ENCODE measurements at regions not wholly inside any gene's neighbourhood (a gene's known extent, or its start where the extent isn't known, plus 50 kb on each side); places are given as distances from the start of the nearest gene placed in this dataset.

DNA sequence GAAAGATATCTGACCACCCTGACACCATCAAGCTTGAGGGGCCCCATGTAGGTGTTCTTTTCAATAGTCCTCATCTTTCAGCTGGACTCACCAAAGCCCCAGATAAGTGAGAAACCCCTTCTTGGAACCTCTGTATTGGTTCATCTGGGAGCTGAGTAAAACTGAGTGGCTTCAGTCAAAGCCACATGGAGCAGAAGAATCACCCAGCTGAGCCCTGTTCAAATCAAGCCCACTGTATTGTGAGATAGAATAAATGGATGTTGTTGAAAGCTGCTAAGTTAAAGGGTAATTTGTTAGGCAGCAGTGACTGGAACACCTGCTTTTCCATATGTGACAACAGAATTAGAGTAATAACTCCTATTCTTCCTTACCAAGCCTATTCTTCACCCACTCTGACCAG is 64.8 kb upstream of the SDK1 start:
- TF ChIP-seq CTCF (conservative IDR thresholded peaks at IDR 0.05; ENCODE audit: control insufficient read depth, insufficient read depth, low read depth, low read length) = no peak
- H3K4me3 ChIP-seq (ENCODE audit: control insufficient read depth, low read depth, low read length) = no peak overlapping the region
- DNase-seq (ENCODE audit: low read depth) = no peak

DNA sequence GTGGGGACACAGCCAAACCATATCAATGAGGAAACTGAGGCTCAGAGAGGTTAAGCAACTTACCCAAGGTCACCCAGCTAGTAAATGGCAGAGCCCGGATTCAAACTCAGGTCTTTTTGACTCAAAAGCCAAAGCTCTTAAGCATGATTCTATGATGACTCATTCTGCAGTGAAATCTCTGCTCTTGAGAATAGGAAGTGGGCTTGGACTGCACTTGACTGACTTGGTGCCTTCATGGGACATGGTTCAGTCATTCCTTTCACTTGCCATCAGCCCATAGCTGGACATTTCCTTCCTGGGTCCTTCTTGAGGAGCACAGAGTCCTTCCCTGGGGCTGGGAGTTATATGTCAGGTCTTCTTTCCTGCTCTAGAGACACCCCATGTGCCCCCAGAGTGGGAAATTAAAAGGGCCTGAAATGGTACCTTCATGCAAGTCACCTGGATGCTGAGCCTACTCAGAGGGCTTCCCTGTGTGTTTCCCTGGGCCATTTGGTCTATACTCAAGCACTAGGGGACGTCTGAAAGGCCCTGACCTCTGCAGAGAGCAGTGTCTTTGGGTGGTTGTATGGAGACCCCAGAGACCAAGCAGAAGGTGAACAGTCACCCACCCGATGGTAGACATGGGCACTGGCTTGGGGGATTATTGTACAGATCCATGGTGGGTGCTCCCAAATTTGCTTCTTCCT is 62.4 kb upstream of the SDK1 start:
- no peak for TF ChIP-seq CTCF (conservative IDR thresholded peaks at IDR 0.05; ENCODE audit: control insufficient read depth, insufficient read depth, low read depth, low read length)
- DNase-seq (ENCODE audit: low read depth) = peak; percentile 4
- H3K4me3 ChIP-seq (ENCODE audit: control insufficient read depth, low read depth, low read length) = no peak overlapping the region

GRCh38 chr7:3239291-3239691 is 61.8 kb upstream of the SDK1 start:
- no peak overlapping the region for H3K4me3 ChIP-seq (ENCODE audit: control insufficient read depth, low read depth, low read length)
- no peak for TF ChIP-seq CTCF (conservative IDR thresholded peaks at IDR 0.05; ENCODE audit: control insufficient read depth, insufficient read depth, low read depth, low read length)
- no peak for DNase-seq (ENCODE audit: low read depth)

DNA sequence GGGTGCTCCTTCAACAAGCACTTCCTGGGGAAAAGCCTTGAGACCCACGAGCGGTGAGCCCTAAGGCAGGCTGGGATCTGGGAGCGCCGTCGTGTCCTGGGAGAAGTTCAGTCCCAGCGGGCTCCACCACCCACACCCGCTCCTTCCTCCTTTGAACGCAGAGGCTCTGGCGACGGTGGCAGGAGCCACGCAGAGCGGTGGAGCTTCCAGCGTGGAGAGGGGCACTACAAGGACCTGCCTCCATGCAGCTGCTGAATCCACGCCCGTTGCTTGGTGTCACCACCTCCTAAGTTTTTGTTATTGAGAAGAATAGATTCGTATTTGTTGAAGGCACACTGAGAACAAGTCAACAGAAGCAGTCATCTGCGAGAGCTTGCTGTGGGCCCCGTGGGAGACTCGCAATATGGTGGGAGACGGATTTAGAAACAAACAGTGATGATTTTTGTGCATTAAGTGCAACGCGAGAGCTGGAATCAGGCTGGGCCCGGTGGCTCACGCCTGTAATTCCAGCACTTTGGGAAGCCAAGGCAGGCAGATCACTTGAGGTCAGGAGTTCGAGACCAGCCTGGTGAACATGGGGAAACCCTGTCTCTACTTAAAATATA is 60.1 kb upstream of the SDK1 start:
- no peak for DNase-seq (ENCODE audit: low read depth)
- H3K4me3 ChIP-seq (ENCODE audit: control insufficient read depth, low read depth, low read length) = no peak overlapping the region
- no peak for TF ChIP-seq CTCF (conservative IDR thresholded peaks at IDR 0.05; ENCODE audit: control insufficient read depth, insufficient read depth, low read depth, low read length)

GRCh38 chr7:3241686-3242258 is 59.3 kb upstream of the SDK1 start:
- no peak overlapping the region for H3K4me3 ChIP-seq (ENCODE audit: control insufficient read depth, low read depth, low read length)
- no peak for DNase-seq (ENCODE audit: low read depth)
- TF ChIP-seq CTCF (conservative IDR thresholded peaks at IDR 0.05; ENCODE audit: control insufficient read depth, insufficient read depth, low read depth, low read length) = no peak

DNA sequence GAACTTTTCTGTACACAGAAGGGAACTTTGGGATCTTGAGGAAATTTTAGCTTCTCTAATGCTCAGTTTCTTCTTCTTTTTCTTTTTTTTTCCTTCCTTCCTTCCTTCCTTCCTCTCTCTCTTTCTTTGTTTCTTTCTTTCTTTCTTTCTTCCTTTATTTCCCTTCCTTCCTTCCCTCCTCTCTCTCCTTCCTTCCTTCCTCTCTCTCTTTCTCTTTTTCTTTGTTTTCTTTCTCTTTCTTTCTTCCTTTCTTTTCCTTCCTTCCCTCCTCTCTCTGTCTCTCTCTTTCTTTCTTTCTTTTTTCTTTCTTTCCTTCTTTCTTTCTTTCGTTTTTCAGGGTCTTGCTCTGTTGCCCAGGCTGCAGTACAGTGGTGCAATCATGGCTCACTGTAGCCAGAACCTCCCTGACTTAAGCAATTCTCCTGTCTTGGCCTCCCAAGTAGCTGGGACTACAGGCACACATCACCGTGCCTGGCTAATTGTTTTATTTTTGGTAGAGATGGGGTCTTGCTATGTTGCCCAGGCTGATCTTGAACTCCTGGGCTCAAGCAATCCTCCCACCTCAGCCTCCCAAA is 58.6 kb upstream of the SDK1 start:
- no peak for DNase-seq (ENCODE audit: low read depth)
- no peak overlapping the region for H3K4me3 ChIP-seq (ENCODE audit: control insufficient read depth, low read depth, low read length)
- TF ChIP-seq CTCF (conservative IDR thresholded peaks at IDR 0.05; ENCODE audit: control insufficient read depth, insufficient read depth, low read depth, low read length) = no peak
